Stimulated activated naive CD4-positive, alpha-beta T cell treated with Interleukin-2 at 50 U/mL for 16 hours (primary cell): ENCODE measurements at regions not wholly inside any gene's neighbourhood (a gene's known extent, or its start where the extent isn't known, plus 50 kb on each side); places are given as distances from the start of the nearest gene placed in this dataset.

Experiments used
- DNase-seq: peaks from one replicate; lab custom pipeline; 2025; lab: John Stamatoyannopoulos, UW

GRCh38 chr5:8641786-8642505 is 773.0 kb downstream of the MTRR start:
- no peak for DNase-seq

- no peak for DNase-seq
These were observed 775.4 kb downstream of the MTRR start for GRCh38 chr5:8644377-8644776.

- no peak for DNase-seq
These were observed 778.2 kb downstream of the MTRR start for GRCh38 chr5:8647111-8647510.

- no peak for DNase-seq
These were observed 781.2 kb downstream of the MTRR start for GRCh38 chr5:8650186-8650585.

GRCh38 chr5:8660133-8660893 is 791.4 kb downstream of the MTRR start:
- no peak for DNase-seq

- no peak for DNase-seq
These were observed 794.4 kb downstream of the MTRR start for GRCh38 chr5:8663374-8663773.

- DNase-seq: no peak
These were observed 806.2 kb downstream of the MTRR start for GRCh38 chr5:8675182-8675581.

GRCh38 chr5:8676695-8677094 is 807.7 kb downstream of the MTRR start:
- no peak for DNase-seq

GRCh38 chr5:8682381-8682780 is 813.4 kb downstream of the MTRR start:
- no peak for DNase-seq

GRCh38 chr5:8683496-8683895 is 814.5 kb downstream of the MTRR start:
- DNase-seq: no peak

- no peak for DNase-seq
These were observed 816.8 kb downstream of the MTRR start for GRCh38 chr5:8685704-8686103.

GRCh38 chr5:8686707-8687106 is 817.8 kb downstream of the MTRR start:
- no peak for DNase-seq

- no peak for DNase-seq
These were observed 820.8 kb downstream of the MTRR start for GRCh38 chr5:8689773-8690172.

GRCh38 chr5:8691221-8691620 is 822.3 kb downstream of the MTRR start:
- no peak for DNase-seq

GRCh38 chr5:8693341-8693844 is 824.4 kb downstream of the MTRR start:
- DNase-seq: no peak

GRCh38 chr5:8694545-8694944 is 825.6 kb downstream of the MTRR start:
- DNase-seq: no peak

GRCh38 chr5:8695902-8696845 is 827.2 kb downstream of the MTRR start:
- DNase-seq: no peak

- DNase-seq: no peak
These were observed 831.3 kb downstream of the MTRR start for GRCh38 chr5:8700222-8700621.

- no peak for DNase-seq
These were observed 831.7 kb downstream of the MTRR start for GRCh38 chr5:8700671-8701070.

- no peak for DNase-seq
These were observed 832.3 kb downstream of the MTRR start for GRCh38 chr5:8701251-8701650.

GRCh38 chr5:8710426-8710930 is 835.4 kb downstream of the SEMA5A start:
- DNase-seq: no peak

- no peak for DNase-seq
These were observed 831.7 kb downstream of the SEMA5A start for GRCh38 chr5:8714198-8714597.
